ENCODE measurements at regions not wholly inside any gene's neighbourhood (a gene's known extent, or its start where the extent isn't known, plus 50 kb on each side); places are given as distances from the start of the nearest gene placed in this dataset.

- TF ChIP-seq, protein P1, sequence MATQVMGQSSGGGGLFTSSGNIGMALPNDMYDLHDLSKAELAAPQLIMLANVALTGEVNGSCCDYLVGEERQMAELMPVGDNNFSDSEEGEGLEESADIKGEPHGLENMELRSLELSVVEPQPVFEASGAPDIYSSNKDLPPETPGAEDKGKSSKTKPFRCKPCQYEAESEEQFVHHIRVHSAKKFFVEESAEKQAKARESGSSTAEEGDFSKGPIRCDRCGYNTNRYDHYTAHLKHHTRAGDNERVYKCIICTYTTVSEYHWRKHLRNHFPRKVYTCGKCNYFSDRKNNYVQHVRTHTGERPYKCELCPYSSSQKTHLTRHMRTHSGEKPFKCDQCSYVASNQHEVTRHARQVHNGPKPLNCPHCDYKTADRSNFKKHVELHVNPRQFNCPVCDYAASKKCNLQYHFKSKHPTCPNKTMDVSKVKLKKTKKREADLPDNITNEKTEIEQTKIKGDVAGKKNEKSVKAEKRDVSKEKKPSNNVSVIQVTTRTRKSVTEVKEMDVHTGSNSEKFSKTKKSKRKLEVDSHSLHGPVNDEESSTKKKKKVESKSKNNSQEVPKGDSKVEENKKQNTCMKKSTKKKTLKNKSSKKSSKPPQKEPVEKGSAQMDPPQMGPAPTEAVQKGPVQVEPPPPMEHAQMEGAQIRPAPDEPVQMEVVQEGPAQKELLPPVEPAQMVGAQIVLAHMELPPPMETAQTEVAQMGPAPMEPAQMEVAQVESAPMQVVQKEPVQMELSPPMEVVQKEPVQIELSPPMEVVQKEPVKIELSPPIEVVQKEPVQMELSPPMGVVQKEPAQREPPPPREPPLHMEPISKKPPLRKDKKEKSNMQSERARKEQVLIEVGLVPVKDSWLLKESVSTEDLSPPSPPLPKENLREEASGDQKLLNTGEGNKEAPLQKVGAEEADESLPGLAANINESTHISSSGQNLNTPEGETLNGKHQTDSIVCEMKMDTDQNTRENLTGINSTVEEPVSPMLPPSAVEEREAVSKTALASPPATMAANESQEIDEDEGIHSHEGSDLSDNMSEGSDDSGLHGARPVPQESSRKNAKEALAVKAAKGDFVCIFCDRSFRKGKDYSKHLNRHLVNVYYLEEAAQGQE (IDR thresholded peaks at IDR 0.05; ENCODE audit: low read depth, low read length) = no peak
- TF ChIP-seq EP300 (IDR thresholded peaks at IDR 0.05; ENCODE audit: borderline replicate concordance in 1 of 2, control insufficient read depth in 1 of 2, low read depth in 2 of 2, low read length in 2 of 2) (no peak), SIN3A (IDR thresholded peaks at IDR 0.05; ENCODE audit: low read depth, low read length) (no peak), EGR1 (IDR thresholded peaks at IDR 0.05; ENCODE audit: borderline replicate concordance in 1 of 2, low read depth in 2 of 2, low read length in 2 of 2) (no peak), CTCF (IDR thresholded peaks at IDR 0.05 in 2 of 3, conservative IDR thresholded peaks at IDR 0.05 in 1 of 3; ENCODE audit: control insufficient read depth in 2 of 3, extremely low read depth in 1 of 3, insufficient read depth in 1 of 3, low read depth in 3 of 3, low read length in 3 of 3) (no peak), ZNF274 (IDR thresholded peaks at IDR 0.05; ENCODE audit: insufficient read depth, insufficient read length) (no peak), MAX (IDR thresholded peaks at IDR 0.05; ENCODE audit: low read depth, low read length) (no peak), NR2C2 (IDR thresholded peaks at IDR 0.05; ENCODE audit: borderline replicate concordance, control insufficient read depth, insufficient read length, low read depth) (no peak), RAD21 (IDR thresholded peaks at IDR 0.05; ENCODE audit: insufficient read depth, low read depth, low read length) (no peak)
Measured at GRCh38 chr12:23221926-23222325, 597.0 kb downstream of the ETNK1 start.
